ENCODE measurements at regions not wholly inside any gene's neighbourhood (a gene's known extent, or its start where the extent isn't known, plus 50 kb on each side); places are given as distances from the start of the nearest gene placed in this dataset.
"Not testable (repeated sequence)": the region's sequence is repeated elsewhere in the genome, so short reads cannot be mapped to it uniquely, and the experiment has no call there.

DNA sequence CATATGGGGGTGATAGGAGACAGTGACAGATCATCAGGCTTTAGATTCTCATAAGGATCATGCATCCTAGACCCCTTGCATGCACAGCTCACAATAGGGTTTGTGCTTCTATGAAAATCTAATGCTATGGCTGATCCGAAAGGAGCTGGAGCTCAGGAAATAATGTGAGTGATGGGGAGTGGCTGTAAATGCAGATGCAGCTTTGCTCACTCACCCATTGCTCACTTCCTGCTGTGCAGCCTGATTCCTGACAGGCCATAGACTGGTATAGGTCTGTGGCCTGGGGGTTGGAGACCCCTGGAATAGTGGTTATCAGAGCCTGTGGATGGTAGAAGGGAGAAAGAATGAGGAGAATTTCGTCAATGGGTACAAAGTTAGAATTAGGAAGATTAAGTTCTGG lies 2751.1 kb downstream of the ARAP2 start:
- no peak for DNase-seq (ENCODE audit: low read depth)

DNA sequence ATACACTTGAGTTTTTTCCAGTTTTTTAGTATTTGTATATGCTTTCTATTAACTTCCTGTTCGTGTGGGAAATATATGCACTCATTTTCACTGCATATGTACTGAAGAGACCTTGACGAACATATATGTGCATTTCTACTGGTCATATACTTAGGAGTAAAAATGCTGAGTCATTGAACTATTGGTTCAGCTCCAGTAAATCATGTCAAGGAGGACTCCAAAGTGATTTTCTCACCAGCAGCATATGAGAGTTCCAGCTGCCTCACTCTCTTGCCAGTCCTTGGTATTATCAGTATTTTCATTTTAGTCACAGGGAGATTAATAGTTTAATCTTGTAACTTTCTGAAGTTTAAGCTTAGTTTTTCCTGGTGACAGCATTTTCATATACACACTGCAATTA lies 2750.2 kb downstream of the ARAP2 start:
- DNase-seq (ENCODE audit: low read depth) = peak; percentile 1

DNA sequence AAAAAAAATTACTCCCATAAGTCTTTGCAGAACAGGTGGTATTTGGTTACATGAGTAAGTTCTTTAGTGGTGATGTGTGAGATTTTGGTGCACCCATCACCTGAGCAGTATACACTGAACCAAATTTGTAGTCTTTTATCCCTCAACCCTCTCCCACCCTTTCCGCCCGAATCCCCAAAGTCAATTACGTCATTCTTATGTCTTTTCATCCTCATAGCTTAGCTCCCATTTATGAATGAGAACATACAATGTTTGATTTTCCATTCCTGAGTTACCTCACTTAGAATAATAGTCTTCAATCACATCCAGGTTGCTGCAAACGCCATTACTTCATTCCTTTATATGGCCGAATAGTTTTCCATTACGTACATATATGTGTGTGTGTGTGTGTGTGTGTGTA lies 2742.7 kb downstream of the ARAP2 start:
- not testable (repeated sequence) for DNase-seq (ENCODE audit: low read depth)

- DNase-seq (ENCODE audit: low read depth) = no peak
These were observed 2731.9 kb downstream of the ARAP2 start for GRCh38 chr4:33512397-33512796.

DNA sequence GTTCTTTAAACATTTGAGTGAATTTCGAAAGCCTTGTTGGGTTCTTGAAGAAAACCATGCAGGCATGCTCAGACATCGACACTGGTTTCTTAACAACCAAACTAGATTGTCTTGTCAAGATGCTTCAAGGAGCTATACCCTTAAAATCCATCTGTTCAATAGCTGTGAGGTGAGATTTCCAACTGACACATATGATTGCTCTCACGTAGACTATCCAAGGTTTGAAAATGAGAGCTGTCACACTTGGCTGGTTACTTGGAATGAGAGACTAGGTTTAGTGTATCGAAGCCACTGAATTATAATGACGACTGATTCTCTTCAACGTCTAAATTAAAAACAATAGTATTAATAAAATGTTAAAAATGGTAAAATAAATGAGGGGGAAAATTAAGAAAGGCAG lies 2725.5 kb downstream of the ARAP2 start:
- no peak for DNase-seq (ENCODE audit: low read depth)

DNA sequence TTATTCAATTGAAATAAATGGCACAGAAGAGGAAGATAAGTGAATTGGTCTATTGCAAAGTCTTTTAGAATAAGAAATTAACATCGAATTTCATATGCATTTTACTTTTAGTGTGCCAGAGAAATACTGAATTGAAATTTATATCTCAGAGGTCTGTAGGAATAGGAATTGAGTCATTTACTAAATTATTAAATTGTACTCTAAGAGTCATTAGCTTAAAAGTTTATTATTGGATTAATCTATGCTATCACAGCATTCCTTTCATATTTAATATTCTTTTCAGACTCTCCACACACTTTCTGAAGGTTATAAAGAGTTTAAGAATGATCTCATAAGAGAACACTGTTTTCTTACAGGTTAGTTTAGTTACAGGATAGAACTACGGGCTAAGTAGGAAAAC lies 2711.5 kb downstream of the ARAP2 start:
- no peak for DNase-seq (ENCODE audit: low read depth)

- DNase-seq (ENCODE audit: low read depth) = no peak
These were observed 2707.4 kb downstream of the ARAP2 start for GRCh38 chr4:33536898-33537297.

GRCh38 chr4:33537527-33537926 lies 2706.8 kb downstream of the ARAP2 start:
- no peak for DNase-seq (ENCODE audit: low read depth)

DNA sequence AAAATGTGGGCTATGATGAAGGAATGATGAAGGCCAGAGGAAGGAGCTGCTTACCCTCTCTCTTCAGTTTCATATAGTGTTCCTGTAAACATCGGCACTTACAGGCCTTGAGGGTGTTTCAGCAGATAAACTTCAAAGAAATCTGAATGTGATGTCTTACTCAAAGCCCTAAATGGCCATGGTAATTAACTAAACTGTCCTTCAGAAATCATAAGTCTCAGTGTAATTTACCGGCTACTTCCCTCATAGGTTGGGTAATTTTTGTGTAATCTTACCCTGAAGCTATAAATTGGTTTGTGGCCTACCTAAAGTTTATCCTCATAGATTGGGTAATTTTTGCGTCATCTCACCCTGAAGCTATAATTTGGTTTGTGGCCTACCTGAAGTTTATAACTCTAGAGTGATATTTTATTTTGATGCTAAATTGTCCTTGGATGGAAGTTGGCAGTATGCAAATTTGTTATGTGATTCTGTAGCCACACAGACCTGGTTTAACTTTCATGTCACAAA lies 2700.3 kb downstream of the ARAP2 start:
- DNase-seq (ENCODE audit: low read depth) = no peak

- no peak for DNase-seq (ENCODE audit: low read depth)
These were observed 2693.1 kb downstream of the ARAP2 start for GRCh38 chr4:33551244-33551643.

DNA sequence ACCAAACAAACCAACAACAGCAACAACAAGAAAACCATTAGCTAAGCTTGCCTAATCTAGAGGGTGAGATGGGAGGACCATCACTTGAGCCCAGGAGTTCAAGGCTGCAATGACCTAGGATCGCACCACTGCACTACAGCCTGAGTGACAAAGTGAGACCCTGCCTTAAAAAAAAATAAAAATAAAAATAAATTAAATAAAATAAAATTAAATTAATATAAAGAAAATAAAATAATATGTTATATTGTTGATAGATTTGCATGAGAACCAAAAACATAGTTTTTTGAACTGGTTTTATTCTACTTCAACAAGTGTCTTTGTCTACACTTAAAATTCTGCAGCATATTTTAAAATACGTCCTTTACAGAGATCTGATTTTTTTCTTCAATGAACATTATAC lies 2683.1 kb downstream of the ARAP2 start:
- DNase-seq (ENCODE audit: low read depth) = no peak

- DNase-seq (ENCODE audit: low read depth) = no peak
These were observed 2677.7 kb downstream of the ARAP2 start for GRCh38 chr4:33566649-33567048.

- DNase-seq (ENCODE audit: low read depth) = no peak
These were observed 2666.5 kb downstream of the ARAP2 start for GRCh38 chr4:33577791-33578190.

DNA sequence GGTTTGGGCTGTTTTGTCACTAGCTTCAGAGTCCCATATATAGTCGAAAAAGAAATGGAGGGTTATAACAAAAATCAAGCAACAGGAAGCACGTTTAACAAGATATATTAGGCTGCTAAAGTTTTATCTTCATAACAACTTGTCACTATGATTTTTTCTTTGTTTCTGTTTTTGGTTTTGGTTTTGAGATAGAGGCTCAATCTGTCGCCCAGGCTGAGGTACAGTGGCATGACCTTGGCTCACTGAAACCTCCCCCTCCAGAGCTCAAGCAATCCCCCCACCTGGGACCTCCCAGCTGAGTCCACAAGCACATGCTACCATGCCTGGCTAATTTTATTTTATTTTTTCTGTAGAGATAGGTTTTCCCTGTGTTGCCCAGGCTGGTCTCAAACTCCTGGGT lies 2664.4 kb downstream of the ARAP2 start:
- no peak for DNase-seq (ENCODE audit: low read depth)

- no peak for DNase-seq (ENCODE audit: low read depth)
These were observed 2651.6 kb downstream of the ARAP2 start for GRCh38 chr4:33592701-33593100.

DNA sequence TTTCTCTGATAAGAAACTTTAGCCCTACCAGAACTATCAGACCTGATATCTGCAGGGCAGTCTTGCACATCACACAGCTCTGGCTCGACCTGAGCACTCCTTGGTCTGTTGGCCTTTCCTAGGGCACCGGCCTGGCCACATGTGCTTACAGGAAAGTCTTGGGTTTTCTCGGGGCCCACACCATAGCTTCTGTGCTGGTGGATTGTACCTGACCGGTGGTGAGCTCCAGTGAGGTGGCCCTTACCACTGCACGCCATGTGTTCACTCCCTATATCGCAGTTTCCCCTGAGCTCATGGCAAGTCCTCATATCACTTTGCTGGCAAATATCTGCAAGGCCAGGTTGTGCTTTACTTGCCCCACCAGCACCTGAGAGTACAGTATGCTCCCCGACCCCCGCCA lies 2637.4 kb downstream of the ARAP2 start:
- no peak for DNase-seq (ENCODE audit: low read depth)

- no peak for DNase-seq (ENCODE audit: low read depth)
These were observed 2628.2 kb downstream of the ARAP2 start for GRCh38 chr4:33616121-33616520.

DNA sequence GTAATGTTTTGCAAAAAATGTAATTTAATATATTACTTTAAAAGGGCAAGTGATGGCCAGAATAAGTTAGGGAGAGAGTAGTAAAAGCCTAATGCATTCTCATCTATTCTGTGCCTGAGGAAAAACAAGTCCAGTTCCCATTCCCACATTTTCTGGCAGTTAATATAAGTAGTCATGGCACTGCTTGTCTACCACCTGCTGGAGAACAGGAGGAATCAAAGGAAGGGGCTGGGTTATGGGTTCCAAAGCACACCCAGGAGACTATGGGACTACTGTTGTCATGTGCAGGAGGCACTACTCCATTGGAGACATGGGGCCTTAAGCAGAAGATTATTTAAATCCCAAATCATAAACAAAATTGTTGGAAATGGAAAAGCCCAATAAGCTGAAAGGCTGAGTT lies 2618.6 kb downstream of the ARAP2 start:
- peak; percentile 25 for DNase-seq (ENCODE audit: low read depth)

GRCh38 chr4:33626221-33626620 lies 2618.1 kb downstream of the ARAP2 start:
- DNase-seq (ENCODE audit: low read depth) = peak; percentile 46

GRCh38 chr4:33628296-33628695 lies 2616.0 kb downstream of the ARAP2 start:
- DNase-seq (ENCODE audit: low read depth) = peak; percentile 94

DNA sequence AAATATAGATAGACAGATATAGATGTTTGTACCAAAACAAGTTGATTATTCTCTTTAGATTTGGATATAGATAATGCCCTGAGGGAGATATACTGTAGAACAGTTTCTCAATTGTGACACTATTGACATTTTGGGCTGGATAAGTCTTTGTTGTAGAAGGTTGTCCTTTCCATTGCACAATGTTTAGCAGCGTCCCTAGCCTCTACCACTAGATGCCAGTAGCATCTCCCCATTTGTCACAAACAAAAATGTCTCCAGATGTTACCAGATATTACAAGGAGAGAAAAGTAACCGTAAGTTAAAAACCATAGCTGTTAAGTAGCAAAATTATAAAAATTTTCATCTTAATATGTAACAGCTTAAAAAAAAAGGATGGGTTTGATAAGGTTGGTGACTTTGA lies 2595.3 kb downstream of the ARAP2 start:
- peak; percentile 63 for DNase-seq (ENCODE audit: low read depth)

- no peak for DNase-seq (ENCODE audit: low read depth)
These were observed 2594.8 kb downstream of the ARAP2 start for GRCh38 chr4:33649471-33649870.

DNA sequence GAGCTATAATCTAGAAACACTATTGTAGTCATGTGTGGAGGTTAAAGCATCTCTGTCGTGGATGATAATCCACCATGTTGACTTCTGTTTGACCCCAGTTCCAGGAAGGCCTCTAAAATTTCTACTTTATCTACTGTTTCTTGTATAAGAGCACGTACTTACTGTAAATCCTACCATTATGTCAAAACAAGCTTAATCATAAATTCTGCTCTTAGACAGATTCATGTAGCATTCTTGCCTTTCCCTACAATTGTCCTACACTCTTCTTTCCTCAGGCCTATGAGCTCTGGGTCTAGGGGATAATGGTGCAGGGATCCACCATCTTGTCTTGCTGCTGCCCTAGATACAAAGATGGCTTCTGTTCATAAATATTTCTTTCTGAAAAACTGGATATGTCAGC lies 2594.3 kb downstream of the ARAP2 start:
- no peak for DNase-seq (ENCODE audit: low read depth)

DNA sequence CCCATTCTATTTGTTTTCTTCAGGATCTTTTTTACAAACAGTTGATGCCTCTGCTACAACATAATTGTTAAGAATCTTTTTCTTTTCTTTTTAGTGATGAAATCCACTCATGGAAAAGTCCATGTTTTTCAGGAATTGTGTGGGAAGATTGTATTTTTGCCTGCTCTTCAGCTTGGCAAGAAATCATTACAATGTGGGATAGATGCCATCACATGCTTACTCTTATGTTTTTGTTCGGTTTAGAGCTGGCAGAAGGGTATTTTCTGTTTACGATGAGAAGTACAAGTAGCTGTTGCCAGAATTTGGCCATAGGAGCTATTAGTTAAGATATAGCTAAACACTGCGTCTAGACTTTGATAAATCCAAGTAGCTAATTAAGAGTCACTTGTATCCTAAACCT lies 2585.3 kb downstream of the ARAP2 start:
- DNase-seq (ENCODE audit: low read depth) = peak; percentile 12
